ENCODE measurements at regions not wholly inside any gene's neighbourhood (a gene's known extent, or its start where the extent isn't known, plus 50 kb on each side); places are given as distances from the start of the nearest gene placed in this dataset.

DNA sequence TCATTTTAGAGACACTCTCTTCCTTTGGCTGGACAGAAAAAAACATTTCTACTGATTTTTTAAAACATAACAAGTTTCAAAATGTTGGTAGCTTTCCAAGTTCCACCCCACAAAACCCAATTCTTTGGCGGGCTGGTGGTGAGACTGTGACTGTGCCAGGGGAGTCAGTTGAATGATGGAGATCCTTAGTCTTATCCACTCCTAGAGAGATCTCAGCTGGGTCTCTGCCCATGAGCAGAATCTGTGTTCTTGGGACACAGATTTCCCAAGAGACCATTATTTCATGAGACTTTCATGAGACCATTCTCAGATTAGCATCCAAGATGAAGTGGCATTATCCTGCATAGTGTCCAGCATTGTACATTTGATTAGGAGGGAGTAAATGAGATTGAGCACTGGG is 135.1 kb upstream of the NPHP3 start:
- DNase-seq (ENCODE audit: low spot score), result no peak

GRCh38 chr3:132854856-132855535 is 132.8 kb upstream of the NPHP3 start:
- Histone ChIP-seq H3K4me3 (no peak overlapping the region), H3K27ac (no peak overlapping the region)
- TF ChIP-seq, protein P1, sequence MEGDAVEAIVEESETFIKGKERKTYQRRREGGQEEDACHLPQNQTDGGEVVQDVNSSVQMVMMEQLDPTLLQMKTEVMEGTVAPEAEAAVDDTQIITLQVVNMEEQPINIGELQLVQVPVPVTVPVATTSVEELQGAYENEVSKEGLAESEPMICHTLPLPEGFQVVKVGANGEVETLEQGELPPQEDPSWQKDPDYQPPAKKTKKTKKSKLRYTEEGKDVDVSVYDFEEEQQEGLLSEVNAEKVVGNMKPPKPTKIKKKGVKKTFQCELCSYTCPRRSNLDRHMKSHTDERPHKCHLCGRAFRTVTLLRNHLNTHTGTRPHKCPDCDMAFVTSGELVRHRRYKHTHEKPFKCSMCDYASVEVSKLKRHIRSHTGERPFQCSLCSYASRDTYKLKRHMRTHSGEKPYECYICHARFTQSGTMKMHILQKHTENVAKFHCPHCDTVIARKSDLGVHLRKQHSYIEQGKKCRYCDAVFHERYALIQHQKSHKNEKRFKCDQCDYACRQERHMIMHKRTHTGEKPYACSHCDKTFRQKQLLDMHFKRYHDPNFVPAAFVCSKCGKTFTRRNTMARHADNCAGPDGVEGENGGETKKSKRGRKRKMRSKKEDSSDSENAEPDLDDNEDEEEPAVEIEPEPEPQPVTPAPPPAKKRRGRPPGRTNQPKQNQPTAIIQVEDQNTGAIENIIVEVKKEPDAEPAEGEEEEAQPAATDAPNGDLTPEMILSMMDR (IDR thresholded peaks at IDR 0.05), result no peak
- DNase-seq (ENCODE audit: low spot score), result no peak

More for the DNA sequence above, 135.1 kb upstream of the NPHP3 start:
- H3K27ac ChIP-seq, result no peak overlapping the region
- no peak overlapping the region for H3K4me3 ChIP-seq
- TF ChIP-seq, protein P1 (IDR thresholded peaks at IDR 0.05), result no peak

- no peak for DNase-seq (ENCODE audit: low spot score)
- Histone ChIP-seq H3K4me3 (no peak overlapping the region), H3K27ac (no peak overlapping the region)
- TF ChIP-seq, protein P1 (IDR thresholded peaks at IDR 0.05), result no peak
Measured at GRCh38 chr3:132847849-132848625, 125.8 kb upstream of the NPHP3 start.

DNA sequence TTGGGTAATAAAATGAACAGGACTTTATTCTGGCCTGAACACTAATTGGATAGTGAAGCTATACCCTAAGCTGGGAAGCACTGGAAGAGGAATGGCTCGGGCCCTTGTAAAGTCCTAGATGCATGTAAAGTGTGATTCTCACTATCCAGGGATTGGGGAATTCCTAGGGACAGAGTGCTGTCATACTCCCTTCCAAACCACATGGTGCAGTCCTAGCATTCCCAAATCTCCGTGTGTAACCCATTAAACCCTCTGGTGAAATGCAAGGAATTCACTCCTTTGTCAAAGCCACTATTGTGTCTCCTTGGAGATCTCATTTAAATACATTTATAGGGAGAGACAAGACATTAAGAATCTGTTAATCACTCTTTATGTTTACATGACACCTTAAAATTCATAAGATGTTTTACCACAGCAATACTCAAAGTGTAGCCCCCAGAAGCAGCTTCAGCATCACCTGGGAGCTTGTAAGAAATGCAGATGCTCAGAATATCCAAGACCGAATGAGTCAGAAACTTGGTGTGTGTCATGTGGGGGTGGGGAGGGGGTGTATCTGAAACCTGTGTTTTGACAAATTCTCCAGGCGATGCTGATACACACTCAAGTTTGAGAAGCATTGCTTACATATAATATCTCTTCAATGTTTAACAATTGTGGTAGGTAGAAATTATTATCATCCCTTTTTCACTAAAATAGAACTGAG is 121.8 kb upstream of the NPHP3 start:
- no peak for DNase-seq (ENCODE audit: low spot score)
- TF ChIP-seq, protein P1 (IDR thresholded peaks at IDR 0.05), result no peak
- Histone ChIP-seq H3K27ac (no peak overlapping the region), H3K4me3 (no peak overlapping the region)

- no peak overlapping the region for H3K4me3 ChIP-seq
- TF ChIP-seq, protein P1 (IDR thresholded peaks at IDR 0.05), result no peak
- no peak for DNase-seq (ENCODE audit: low spot score)
- H3K27ac ChIP-seq, result no peak overlapping the region
Measured at GRCh38 chr3:132843349-132843748, 121.1 kb upstream of the NPHP3 start.

- TF ChIP-seq, protein P1 (IDR thresholded peaks at IDR 0.05), result no peak
- H3K4me3 ChIP-seq, result no peak overlapping the region
- H3K27ac ChIP-seq, result no peak overlapping the region
- no peak for DNase-seq (ENCODE audit: low spot score)
Measured at GRCh38 chr3:132841621-132842020, 119.4 kb upstream of the NPHP3 start.

Measured in coronary artery (tissue), 2 donors.